22Rv1 (cell line): ENCODE measurements at regions not wholly inside any gene's neighbourhood (a gene's known extent, or its start where the extent isn't known, plus 50 kb on each side); places are given as distances from the start of the nearest gene placed in this dataset.

ENCODE experiments used
- ZFX ChIP-seq: fragments of 450-650 bp; IDR thresholded peaks from 2 replicates; pipeline ENCODE4 v1.6.1; 2017; ENCODE audit warnings: antibody characterized with exemption, borderline replicate concordance
- TF ChIP-seq, protein P1 (sequence below): fragments of 450-650 bp; IDR thresholded peaks from 2 replicates; pipeline ENCODE4 v1.5.1; 2017; ENCODE audit warnings: mild to moderate bottlenecking

DNA sequence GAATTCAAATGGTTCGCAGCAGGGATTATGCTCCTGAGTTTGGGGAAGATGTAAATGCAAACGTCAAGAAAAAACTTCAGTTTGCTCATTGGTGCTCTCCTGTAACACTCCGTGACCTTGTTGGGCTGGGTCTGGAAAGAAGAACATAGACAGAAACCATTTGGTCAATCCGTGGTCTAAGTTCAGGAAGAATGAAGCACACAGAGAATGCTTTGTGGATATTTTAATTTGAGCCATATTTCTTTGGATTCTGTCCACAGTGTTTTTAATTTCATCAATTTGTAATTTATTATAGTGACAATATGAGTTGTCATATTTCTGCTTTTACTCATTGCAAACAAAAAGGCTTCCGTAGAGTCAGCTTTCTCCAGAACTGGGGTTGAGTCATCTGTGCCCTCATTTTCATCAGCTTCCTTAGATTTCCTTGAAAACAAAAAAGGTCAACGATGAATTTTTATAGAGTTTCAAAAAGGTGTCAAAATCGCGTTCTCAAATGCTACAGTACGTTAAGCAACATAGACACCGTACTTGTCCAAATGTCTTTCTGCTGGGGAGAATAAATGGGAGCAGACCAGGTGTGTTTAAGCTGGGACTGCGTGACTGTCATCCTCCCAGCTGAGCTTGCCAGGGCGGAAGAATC lies 606.4 kb downstream of the RNF144A start:
- TF ChIP-seq, protein P1, sequence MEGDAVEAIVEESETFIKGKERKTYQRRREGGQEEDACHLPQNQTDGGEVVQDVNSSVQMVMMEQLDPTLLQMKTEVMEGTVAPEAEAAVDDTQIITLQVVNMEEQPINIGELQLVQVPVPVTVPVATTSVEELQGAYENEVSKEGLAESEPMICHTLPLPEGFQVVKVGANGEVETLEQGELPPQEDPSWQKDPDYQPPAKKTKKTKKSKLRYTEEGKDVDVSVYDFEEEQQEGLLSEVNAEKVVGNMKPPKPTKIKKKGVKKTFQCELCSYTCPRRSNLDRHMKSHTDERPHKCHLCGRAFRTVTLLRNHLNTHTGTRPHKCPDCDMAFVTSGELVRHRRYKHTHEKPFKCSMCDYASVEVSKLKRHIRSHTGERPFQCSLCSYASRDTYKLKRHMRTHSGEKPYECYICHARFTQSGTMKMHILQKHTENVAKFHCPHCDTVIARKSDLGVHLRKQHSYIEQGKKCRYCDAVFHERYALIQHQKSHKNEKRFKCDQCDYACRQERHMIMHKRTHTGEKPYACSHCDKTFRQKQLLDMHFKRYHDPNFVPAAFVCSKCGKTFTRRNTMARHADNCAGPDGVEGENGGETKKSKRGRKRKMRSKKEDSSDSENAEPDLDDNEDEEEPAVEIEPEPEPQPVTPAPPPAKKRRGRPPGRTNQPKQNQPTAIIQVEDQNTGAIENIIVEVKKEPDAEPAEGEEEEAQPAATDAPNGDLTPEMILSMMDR: no peak
- no peak for TF ChIP-seq ZFX
